ENCODE measurements at regions not wholly inside any gene's neighbourhood (a gene's known extent, or its start where the extent isn't known, plus 50 kb on each side); places are given as distances from the start of the nearest gene placed in this dataset.

DNA sequence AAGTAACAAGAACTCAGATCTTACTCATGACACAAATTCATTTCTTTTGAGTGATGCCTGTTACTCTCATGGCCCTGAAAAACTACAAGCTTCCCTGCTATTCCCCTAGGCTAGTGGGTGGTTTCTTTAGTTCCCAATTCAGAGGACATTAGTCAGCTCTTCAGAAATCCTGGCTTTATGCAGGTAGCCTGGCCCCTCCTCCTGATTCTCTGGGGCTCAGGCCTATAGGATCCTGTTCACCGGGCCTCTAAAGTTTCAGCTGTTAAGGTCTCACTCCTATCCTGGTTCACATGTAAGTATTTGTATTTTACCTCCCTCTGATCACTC, 87.3 kb upstream of the IRX5 start:
- H3K36me3 ChIP-seq (ENCODE audit: control insufficient read depth in 2 of 3, insufficient read depth in 3 of 3, low read length in 3 of 3), result no peaks in the 10 kb centered on the region
- no peaks in the 10 kb centered on the region for H3K27me3 ChIP-seq (ENCODE audit: control insufficient read depth, insufficient read depth, low read length)
- TF ChIP-seq, protein P1, sequence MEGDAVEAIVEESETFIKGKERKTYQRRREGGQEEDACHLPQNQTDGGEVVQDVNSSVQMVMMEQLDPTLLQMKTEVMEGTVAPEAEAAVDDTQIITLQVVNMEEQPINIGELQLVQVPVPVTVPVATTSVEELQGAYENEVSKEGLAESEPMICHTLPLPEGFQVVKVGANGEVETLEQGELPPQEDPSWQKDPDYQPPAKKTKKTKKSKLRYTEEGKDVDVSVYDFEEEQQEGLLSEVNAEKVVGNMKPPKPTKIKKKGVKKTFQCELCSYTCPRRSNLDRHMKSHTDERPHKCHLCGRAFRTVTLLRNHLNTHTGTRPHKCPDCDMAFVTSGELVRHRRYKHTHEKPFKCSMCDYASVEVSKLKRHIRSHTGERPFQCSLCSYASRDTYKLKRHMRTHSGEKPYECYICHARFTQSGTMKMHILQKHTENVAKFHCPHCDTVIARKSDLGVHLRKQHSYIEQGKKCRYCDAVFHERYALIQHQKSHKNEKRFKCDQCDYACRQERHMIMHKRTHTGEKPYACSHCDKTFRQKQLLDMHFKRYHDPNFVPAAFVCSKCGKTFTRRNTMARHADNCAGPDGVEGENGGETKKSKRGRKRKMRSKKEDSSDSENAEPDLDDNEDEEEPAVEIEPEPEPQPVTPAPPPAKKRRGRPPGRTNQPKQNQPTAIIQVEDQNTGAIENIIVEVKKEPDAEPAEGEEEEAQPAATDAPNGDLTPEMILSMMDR (IDR thresholded peaks at IDR 0.05; ENCODE audit: borderline replicate concordance, extremely low read depth, insufficient read depth), result no peak
- DNase-seq, result no peak
- H3K27ac ChIP-seq (ENCODE audit: low read depth in 2 of 2, low read length in 2 of 2), result no peak overlapping the region
- intact Hi-C loops (cut with DNase I), result no loop called here
- FAIRE-seq, result no peak
- no peak overlapping the region for H3K4me3 ChIP-seq (ENCODE audit: low read length in 3 of 3)
- H3K9ac ChIP-seq (ENCODE audit: low read length in 3 of 3), result no peak overlapping the region
- peaks cover 0 to 4% (median 2%) of the 10 kb centered on the region in 3 donors for H3K9me3 ChIP-seq (ENCODE audit: control insufficient read depth in 2 of 3, insufficient read depth in 1 of 3, low read length in 3 of 3)
- H3K4me1 ChIP-seq (ENCODE audit: control insufficient read depth in 2 of 3, insufficient read depth in 2 of 3, low read depth in 1 of 3, low read length in 3 of 3), result no peaks in the 10 kb centered on the region

GRCh38 chr16:54842743-54843423, 87.8 kb upstream of the IRX5 start:
- no peak for FAIRE-seq
- no peak overlapping the region for H3K4me3 ChIP-seq (ENCODE audit: low read length in 3 of 3)
- peaks cover 0 to 4% (median 2%) of the 10 kb centered on the region in 3 donors for H3K9me3 ChIP-seq (ENCODE audit: control insufficient read depth in 2 of 3, insufficient read depth in 1 of 3, low read length in 3 of 3)
- H3K27ac ChIP-seq (ENCODE audit: low read depth in 2 of 2, low read length in 2 of 2), result no peak overlapping the region
- H3K9ac ChIP-seq (ENCODE audit: low read length in 3 of 3), result no peak overlapping the region
- no peaks in the 10 kb centered on the region for H3K4me1 ChIP-seq (ENCODE audit: control insufficient read depth in 2 of 3, insufficient read depth in 2 of 3, low read depth in 1 of 3, low read length in 3 of 3)
- TF ChIP-seq, protein P1 (IDR thresholded peaks at IDR 0.05; ENCODE audit: borderline replicate concordance, extremely low read depth, insufficient read depth), result no peak
- intact Hi-C loops (cut with DNase I), result no loop called here
- DNase-seq, result no peak
- H3K27me3 ChIP-seq (ENCODE audit: control insufficient read depth, insufficient read depth, low read length), result no peaks in the 10 kb centered on the region
- no peaks in the 10 kb centered on the region for H3K36me3 ChIP-seq (ENCODE audit: control insufficient read depth in 2 of 3, insufficient read depth in 3 of 3, low read length in 3 of 3)

DNA sequence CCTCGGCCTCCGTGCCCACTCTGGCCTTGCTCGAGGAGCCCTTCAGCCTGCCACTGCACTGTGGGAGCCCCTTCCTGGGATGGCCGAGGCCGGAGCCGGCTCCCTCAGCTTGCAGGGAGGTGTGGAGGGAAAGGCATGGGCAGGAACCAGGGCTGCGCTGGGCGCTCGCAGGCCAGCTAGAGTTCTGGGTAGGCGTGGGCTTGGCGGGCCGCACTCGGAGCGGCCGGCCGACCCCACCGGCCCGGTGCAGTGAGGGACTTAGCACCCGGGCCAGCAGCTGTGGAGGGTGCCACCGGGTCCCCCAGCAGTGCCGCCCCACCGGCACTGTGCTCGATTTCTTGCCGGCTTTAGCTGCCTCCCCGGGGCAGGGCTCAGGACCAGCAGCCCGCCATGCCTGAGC, 101.0 kb upstream of the IRX5 start:
- no peak for FAIRE-seq
- Histone ChIP-seq H3K36me3 (ENCODE audit: control insufficient read depth in 2 of 3, insufficient read depth in 3 of 3, low read length in 3 of 3) (no peaks in the 10 kb centered on the region), H3K9ac (ENCODE audit: low read length in 3 of 3) (no peak overlapping the region), H3K4me1 (ENCODE audit: control insufficient read depth in 2 of 3, insufficient read depth in 2 of 3, low read depth in 1 of 3, low read length in 3 of 3) (no peaks in the 10 kb centered on the region), H3K4me3 (ENCODE audit: low read length in 3 of 3) (no peak overlapping the region), H3K27ac (ENCODE audit: low read depth in 2 of 2, low read length in 2 of 2) (no peak overlapping the region), H3K27me3 (ENCODE audit: control insufficient read depth, insufficient read depth, low read length) (no peaks in the 10 kb centered on the region), H3K9me3 (ENCODE audit: control insufficient read depth in 2 of 3, insufficient read depth in 1 of 3, low read length in 3 of 3) (no peaks in the 10 kb centered on the region)
- intact Hi-C loops (cut with DNase I), result no loop called here
- TF ChIP-seq, protein P1 (IDR thresholded peaks at IDR 0.05; ENCODE audit: borderline replicate concordance, extremely low read depth, insufficient read depth), result no peak
- DNase-seq, result no peak

DNA sequence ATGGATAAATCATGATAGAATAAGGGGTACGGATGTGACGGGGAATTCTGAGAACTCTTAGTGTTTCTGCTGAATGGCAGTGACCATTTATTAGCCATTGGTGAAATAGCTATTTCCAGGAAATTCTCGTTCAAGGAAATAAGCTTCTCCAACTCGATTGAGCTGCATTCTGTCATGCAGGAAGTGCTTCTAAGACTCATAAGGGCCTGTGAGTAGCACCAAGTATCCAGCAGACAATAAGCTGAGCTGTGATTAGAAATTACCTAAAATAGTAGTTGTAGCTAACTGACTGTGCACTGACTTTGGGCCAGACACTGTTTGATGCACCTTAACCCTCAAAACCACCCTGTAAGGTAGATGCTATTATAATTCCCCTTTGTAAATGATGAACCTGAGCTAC, 107.8 kb upstream of the IRX5 start:
- FAIRE-seq (no peak), DNase-seq (no peak)
- no peaks in the 10 kb centered on the region for H3K9me3 ChIP-seq (ENCODE audit: control insufficient read depth in 2 of 3, insufficient read depth in 1 of 3, low read length in 3 of 3)
- TF ChIP-seq, protein P1 (IDR thresholded peaks at IDR 0.05; ENCODE audit: borderline replicate concordance, extremely low read depth, insufficient read depth), result no peak
- H3K27me3 ChIP-seq (ENCODE audit: control insufficient read depth, insufficient read depth, low read length), result no peaks in the 10 kb centered on the region
- intact Hi-C loops (cut with DNase I), result no loop called here
- H3K4me1 ChIP-seq (ENCODE audit: control insufficient read depth in 2 of 3, insufficient read depth in 2 of 3, low read depth in 1 of 3, low read length in 3 of 3), result no peaks in the 10 kb centered on the region
- H3K27ac ChIP-seq (ENCODE audit: low read depth in 2 of 2, low read length in 2 of 2), result no peak overlapping the region
- H3K36me3 ChIP-seq (ENCODE audit: control insufficient read depth in 2 of 3, insufficient read depth in 3 of 3, low read length in 3 of 3), result no peaks in the 10 kb centered on the region
- no peak overlapping the region for H3K4me3 ChIP-seq (ENCODE audit: low read length in 3 of 3)
- H3K9ac ChIP-seq (ENCODE audit: low read length in 3 of 3), result no peak overlapping the region
